Right lobe of liver (tissue), 4 donors: ENCODE measurements at regions not wholly inside any gene's neighbourhood (a gene's known extent, or its start where the extent isn't known, plus 50 kb on each side); places are given as distances from the start of the nearest gene placed in this dataset.

ENCODE experiments used
- CTCF ChIP-seq, 4 donors: fragments of 200-600 bp in 3 of 4; fragments of 450-650 bp in 1 of 4; IDR thresholded peaks; one replicate each; pipeline versions ENCODE4 v1.5.1 to v1.8.0; 2016 to 2022; ENCODE audit warnings: antibody characterized with exemption in 4 of 4, mild to moderate bottlenecking in 2 of 4
- POLR2A ChIP-seq: fragments of 450-650 bp; IDR thresholded peaks from one replicate; pipeline ENCODE4 v1.6.1; 2017; ENCODE audit warnings: antibody characterized with exemption, mild to moderate bottlenecking
- donor health status: DM: no; HTN: no; CAD: no.
- donor health status: DM: no; HTN: no; CAD: no.
- donor health status: DM: no; HTN: yes; CAD: no.

GRCh38 chr2:220580113-220580512 is 952.7 kb downstream of the SLC4A3 start:
- TF ChIP-seq CTCF (IDR thresholded peaks at IDR 0.05) (no peak), POLR2A (no peak)
